ENCODE measurements at regions not wholly inside any gene's neighbourhood (a gene's known extent, or its start where the extent isn't known, plus 50 kb on each side); places are given as distances from the start of the nearest gene placed in this dataset.

DNA sequence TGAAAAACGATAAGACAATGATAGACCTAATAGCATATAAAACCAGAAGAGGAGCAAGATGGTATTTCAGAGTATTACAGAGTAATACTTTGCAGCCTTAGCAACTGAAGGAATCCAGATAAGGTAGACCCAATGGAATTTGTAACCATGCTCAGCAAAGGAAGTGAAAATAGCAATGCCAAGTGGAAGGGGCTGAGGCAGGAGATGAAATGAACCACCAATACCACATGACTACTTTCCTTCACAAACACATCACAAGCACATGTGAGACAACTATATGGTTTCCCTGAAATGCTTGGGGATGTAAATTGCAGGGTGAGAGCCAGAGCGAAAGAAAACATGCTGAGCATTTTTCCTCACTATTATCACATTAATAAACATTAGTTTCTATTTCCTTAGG, 79.8 kb upstream of the MELK start:
- DNase-seq (ENCODE audit: low read depth in 2 of 2): peak in 1 of 2 donors; percentile 48
- TF ChIP-seq CTCF (IDR thresholded peaks at IDR 0.05; ENCODE audit: low read depth, low read length): no peak
- no peak overlapping the region for H3K4me3 ChIP-seq (replicated peaks in 1 of 2; ENCODE audit: low read depth in 2 of 2, low read length in 2 of 2)

DNA sequence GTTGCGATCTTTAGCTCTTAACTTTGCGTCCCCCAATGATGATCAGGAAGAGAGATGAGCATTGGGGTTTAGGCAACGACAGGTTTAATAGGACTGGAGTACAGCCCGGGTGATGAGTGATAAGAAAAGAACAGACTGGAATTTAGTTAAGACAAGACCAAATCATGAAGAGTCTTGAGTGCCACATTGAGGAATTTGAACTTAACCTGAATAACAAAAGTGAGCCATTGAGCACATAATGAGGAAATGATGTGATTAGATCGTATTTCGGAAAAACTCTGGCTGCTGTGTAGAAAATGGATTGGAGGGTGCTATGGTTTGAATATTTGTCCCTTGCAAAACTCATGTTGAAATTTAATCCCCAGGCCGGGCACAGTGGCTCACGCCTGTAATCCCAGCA, 83.2 kb upstream of the MELK start:
- no peak overlapping the region for H3K4me3 ChIP-seq (replicated peaks in 1 of 2; ENCODE audit: low read depth in 2 of 2, low read length in 2 of 2)
- DNase-seq (ENCODE audit: low read depth in 2 of 2): no peak
- no peak for TF ChIP-seq CTCF (IDR thresholded peaks at IDR 0.05; ENCODE audit: low read depth, low read length)

- H3K4me3 ChIP-seq (replicated peaks in 1 of 2; ENCODE audit: low read depth in 2 of 2, low read length in 2 of 2): peak overlapping the region; percentile 41 to 57
- DNase-seq (ENCODE audit: low read depth in 2 of 2): no peak
- TF ChIP-seq CTCF (IDR thresholded peaks at IDR 0.05; ENCODE audit: low read depth, low read length): no peak
These were observed 84.3 kb upstream of the MELK start for GRCh38 chr9:36488389-36488756.

- H3K4me3 ChIP-seq (replicated peaks in 1 of 2; ENCODE audit: low read depth in 2 of 2, low read length in 2 of 2): peak overlapping the region; percentile 41 to 96
- TF ChIP-seq CTCF (IDR thresholded peaks at IDR 0.05; ENCODE audit: low read depth, low read length): no peak
- DNase-seq (ENCODE audit: low read depth in 2 of 2): peak; percentile 85 to 97
These were observed 85.0 kb upstream of the MELK start for GRCh38 chr9:36487482-36488388.

DNA sequence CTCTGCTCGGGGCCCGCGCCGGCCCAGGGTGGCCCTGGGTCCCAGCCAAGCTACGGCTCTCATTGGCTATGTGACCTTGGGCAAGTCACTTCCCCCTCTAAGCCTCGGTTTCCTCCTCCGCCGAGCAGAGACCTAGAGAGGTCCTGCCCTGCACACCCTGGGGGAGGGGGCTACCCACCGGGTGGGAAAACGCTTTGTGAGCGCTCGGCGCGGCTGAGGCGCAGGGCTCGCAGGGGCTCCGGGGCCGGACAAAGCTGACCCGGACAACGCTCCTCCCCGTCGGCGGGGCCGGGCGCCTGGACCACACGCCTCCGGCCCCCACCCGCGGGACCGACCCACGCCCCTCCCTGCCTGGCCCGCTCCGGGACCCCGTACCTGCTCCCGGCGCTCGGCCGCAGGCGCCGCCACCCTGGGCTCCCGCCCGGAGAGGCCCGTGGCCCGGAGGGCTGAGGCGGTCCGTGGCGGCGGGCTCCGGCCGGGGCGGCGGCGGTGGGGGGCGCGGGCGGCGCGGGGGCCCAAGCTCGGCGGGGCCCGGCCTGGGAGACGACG, 85.7 kb upstream of the MELK start:
- DNase-seq (ENCODE audit: low read depth in 2 of 2): peak; percentile 16 to 20
- TF ChIP-seq CTCF (IDR thresholded peaks at IDR 0.05; ENCODE audit: low read depth, low read length): no peak
- peak overlapping the region; percentile 96 to 98 for H3K4me3 ChIP-seq (replicated peaks in 1 of 2; ENCODE audit: low read depth in 2 of 2, low read length in 2 of 2)

DNA sequence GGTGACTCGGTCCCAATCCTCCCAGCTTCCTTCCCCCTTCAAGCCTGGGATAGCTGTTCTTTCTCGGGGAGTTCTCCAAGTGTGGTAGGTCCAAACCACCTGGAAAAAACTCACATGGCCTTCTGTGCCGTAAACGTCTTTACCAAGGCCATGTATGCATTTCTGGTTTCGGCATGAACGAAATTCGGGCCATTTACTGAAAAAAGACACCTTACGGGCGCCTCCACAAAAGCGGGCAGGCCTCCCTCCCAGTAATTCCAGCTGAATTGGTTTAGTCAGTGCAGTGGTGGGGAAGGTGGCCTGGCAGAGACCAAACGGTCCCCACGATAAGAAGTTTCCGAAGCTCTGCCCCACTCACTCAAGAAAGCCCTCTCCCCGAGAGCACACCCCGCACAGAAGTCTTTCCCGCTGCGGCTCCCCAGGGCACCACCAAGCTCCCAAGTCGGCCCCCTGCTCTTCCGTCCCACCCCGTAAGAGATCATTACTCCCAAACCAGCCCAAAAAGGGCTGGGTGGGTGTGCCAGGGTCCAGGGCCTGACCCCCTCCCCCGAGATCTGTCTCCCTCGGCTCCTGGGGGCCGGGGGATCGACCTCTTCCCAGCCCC, 86.3 kb upstream of the MELK start:
- DNase-seq (ENCODE audit: low read depth in 2 of 2): peak; percentile 27 to 28
- H3K4me3 ChIP-seq (replicated peaks in 1 of 2; ENCODE audit: low read depth in 2 of 2, low read length in 2 of 2): peak overlapping the region; percentile 96 to 98
- TF ChIP-seq CTCF (IDR thresholded peaks at IDR 0.05; ENCODE audit: low read depth, low read length): no peak

Measured in cardiac fibroblast (primary cell).